Inferior parietal cortex (tissue), 1 donor: ENCODE measurements at regions not wholly inside any gene's neighbourhood (a gene's known extent, or its start where the extent isn't known, plus 50 kb on each side); places are given as distances from the start of the nearest gene placed in this dataset.

Experiments used
- DNase-seq: peaks from one replicate; pipeline ENCODE4 v3.0.0-alpha.2; 2016; ENCODE audit errors: extremely low spot score

- no peak for DNase-seq
Observed at GRCh38 chr5:104757915-104758314, 1195.3 kb upstream of the NUDT12 start.

- DNase-seq, result no peak
Observed at GRCh38 chr5:104755806-104756205, 1193.2 kb upstream of the NUDT12 start.

- DNase-seq, result no peak
Observed at GRCh38 chr5:104754311-104754995, 1191.9 kb upstream of the NUDT12 start.

GRCh38 chr5:104751969-104752368 lies 1189.4 kb upstream of the NUDT12 start:
- DNase-seq, result no peak

- no peak for DNase-seq
Observed at GRCh38 chr5:104739905-104740304, 1177.3 kb upstream of the NUDT12 start.

GRCh38 chr5:104739503-104739902 lies 1176.9 kb upstream of the NUDT12 start:
- DNase-seq, result no peak

GRCh38 chr5:104736073-104736472 lies 1173.5 kb upstream of the NUDT12 start:
- no peak for DNase-seq

GRCh38 chr5:104734046-104734445 lies 1171.5 kb upstream of the NUDT12 start:
- DNase-seq, result no peak

- no peak for DNase-seq
Observed at GRCh38 chr5:104733063-104733669, 1170.6 kb upstream of the NUDT12 start.

GRCh38 chr5:104731331-104731730 lies 1168.7 kb upstream of the NUDT12 start:
- no peak for DNase-seq

- DNase-seq, result peak; percentile 5
Observed at GRCh38 chr5:104708027-104708426, 1145.4 kb upstream of the NUDT12 start.

- no peak for DNase-seq
Observed at GRCh38 chr5:104706600-104706999, 1144.0 kb upstream of the NUDT12 start.

GRCh38 chr5:104702212-104702611 lies 1139.6 kb upstream of the NUDT12 start:
- DNase-seq, result no peak

- DNase-seq, result no peak
Observed at GRCh38 chr5:104699438-104699837, 1136.8 kb upstream of the NUDT12 start.

GRCh38 chr5:104661256-104661655 lies 1098.7 kb upstream of the NUDT12 start:
- DNase-seq, result no peak

GRCh38 chr5:104659497-104659896 lies 1096.9 kb upstream of the NUDT12 start:
- no peak for DNase-seq

GRCh38 chr5:104652271-104652861 lies 1089.8 kb upstream of the NUDT12 start:
- no peak for DNase-seq

GRCh38 chr5:104650313-104651055 lies 1087.9 kb upstream of the NUDT12 start:
- DNase-seq, result no peak

- DNase-seq, result no peak
Observed at GRCh38 chr5:104646416-104646815, 1083.8 kb upstream of the NUDT12 start.

- DNase-seq, result no peak
Observed at GRCh38 chr5:104643320-104643719, 1080.7 kb upstream of the NUDT12 start.

GRCh38 chr5:104635227-104635626 lies 1072.6 kb upstream of the NUDT12 start:
- DNase-seq, result no peak

- DNase-seq, result no peak
Observed at GRCh38 chr5:104628911-104629310, 1066.3 kb upstream of the NUDT12 start.

GRCh38 chr5:104626122-104626521 lies 1063.5 kb upstream of the NUDT12 start:
- DNase-seq, result no peak
